ENCODE measurements at regions not wholly inside any gene's neighbourhood (a gene's known extent, or its start where the extent isn't known, plus 50 kb on each side); places are given as distances from the start of the nearest gene placed in this dataset.

DNA sequence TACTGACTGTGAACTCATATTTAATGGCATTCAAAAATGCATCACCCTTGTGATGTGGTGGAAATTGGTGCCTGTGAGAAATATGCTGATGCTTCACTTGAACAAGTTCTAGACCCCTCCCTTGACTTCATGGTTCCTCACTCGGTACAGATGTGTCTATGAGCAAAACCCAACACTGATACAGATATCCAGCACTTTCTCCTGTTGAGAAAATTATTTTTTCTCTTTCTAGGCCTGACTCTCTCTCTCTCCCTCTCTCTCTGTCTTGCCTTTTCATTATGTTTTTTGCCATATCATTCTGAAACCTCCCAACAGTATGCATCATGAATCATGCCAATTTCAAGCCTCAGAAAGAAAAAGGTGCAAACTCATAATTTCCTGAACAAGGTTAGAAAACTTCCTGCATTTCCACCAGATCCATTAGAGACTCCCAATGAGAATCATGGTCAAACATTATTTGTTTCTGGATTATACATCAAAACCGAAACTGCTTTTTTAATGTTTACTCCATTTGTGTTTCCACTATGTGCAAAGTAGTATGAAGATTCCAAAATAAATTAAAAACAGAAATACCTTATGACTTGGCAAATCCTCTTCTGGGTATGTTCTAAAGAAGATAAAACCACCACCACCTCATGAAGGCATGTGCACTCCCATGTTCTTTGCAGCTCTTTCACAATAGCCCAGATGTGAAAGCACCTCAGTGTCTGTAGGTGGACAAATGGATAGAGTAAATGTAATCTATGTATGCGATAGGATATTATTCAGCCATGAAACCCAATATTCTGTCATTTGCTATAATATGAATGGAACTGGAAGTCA is 543.6 kb downstream of the TMEM121 start:
- no peak for TF ChIP-seq SAP130 (CRISPR knock-in tag; IDR thresholded peaks at IDR 0.05; ENCODE audit: low read depth)
- TF ChIP-seq JUND (CRISPR knock-in tag; IDR thresholded peaks at IDR 0.05) = no peak
- no peak for TF ChIP-seq BHLHE40 (IDR thresholded peaks at IDR 0.05; ENCODE audit: low read length)
- TF ChIP-seq RXRB (CRISPR knock-in tag; IDR thresholded peaks at IDR 0.05; ENCODE audit: borderline replicate concordance) = no peak
- TF ChIP-seq, protein P1, sequence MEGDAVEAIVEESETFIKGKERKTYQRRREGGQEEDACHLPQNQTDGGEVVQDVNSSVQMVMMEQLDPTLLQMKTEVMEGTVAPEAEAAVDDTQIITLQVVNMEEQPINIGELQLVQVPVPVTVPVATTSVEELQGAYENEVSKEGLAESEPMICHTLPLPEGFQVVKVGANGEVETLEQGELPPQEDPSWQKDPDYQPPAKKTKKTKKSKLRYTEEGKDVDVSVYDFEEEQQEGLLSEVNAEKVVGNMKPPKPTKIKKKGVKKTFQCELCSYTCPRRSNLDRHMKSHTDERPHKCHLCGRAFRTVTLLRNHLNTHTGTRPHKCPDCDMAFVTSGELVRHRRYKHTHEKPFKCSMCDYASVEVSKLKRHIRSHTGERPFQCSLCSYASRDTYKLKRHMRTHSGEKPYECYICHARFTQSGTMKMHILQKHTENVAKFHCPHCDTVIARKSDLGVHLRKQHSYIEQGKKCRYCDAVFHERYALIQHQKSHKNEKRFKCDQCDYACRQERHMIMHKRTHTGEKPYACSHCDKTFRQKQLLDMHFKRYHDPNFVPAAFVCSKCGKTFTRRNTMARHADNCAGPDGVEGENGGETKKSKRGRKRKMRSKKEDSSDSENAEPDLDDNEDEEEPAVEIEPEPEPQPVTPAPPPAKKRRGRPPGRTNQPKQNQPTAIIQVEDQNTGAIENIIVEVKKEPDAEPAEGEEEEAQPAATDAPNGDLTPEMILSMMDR (CRISPR knock-in tag; IDR thresholded peaks at IDR 0.05) = no peak
- TF ChIP-seq CEBPB (IDR thresholded peaks at IDR 0.05; ENCODE audit: borderline replicate concordance, low read depth, low read length) = no peak
- TF ChIP-seq ZNF207 (IDR thresholded peaks at IDR 0.05; ENCODE audit: borderline replicate concordance) = no peak
- TF ChIP-seq ZSCAN25 (CRISPR knock-in tag; IDR thresholded peaks at IDR 0.05) = no peak
- TF ChIP-seq ARNT (IDR thresholded peaks at IDR 0.05) = no peak
- TF ChIP-seq TAF1 (CRISPR knock-in tag; IDR thresholded peaks at IDR 0.05) = no peak
- no peak for TF ChIP-seq FOXJ3 (CRISPR knock-in tag; IDR thresholded peaks at IDR 0.05; ENCODE audit: borderline replicate concordance)
- no peak for TF ChIP-seq POLR2AphosphoS5 (IDR thresholded peaks at IDR 0.05; ENCODE audit: low read depth, low read length)

All from HepG2 (cell line).